ENCODE measurements at regions not wholly inside any gene's neighbourhood (a gene's known extent, or its start where the extent isn't known, plus 50 kb on each side); places are given as distances from the start of the nearest gene placed in this dataset.

- TF ChIP-seq EZH2phosphoT487 (IDR thresholded peaks at IDR 0.05) (no peak), EZH2 (IDR thresholded peaks at IDR 0.05) (no peak)
Measured at GRCh38 chr5:38613490-38613889, 57.0 kb upstream of the LIFR start.

Measured in neural progenitor cell (in vitro differentiated cells).